ENCODE measurements at regions not wholly inside any gene's neighbourhood (a gene's known extent, or its start where the extent isn't known, plus 50 kb on each side); places are given as distances from the start of the nearest gene placed in this dataset.

- no peak for DNase-seq (ENCODE audit: low read depth)
- TF ChIP-seq CTCF (conservative IDR thresholded peaks at IDR 0.05; ENCODE audit: low read length): no peak
Measured at GRCh38 chr1:83775977-83776603, 222.8 kb downstream of the TTLL7 start.

GRCh38 chr1:83773059-83773458 lies 225.9 kb downstream of the TTLL7 start:
- no peak overlapping the region for H3K4me3 ChIP-seq (ENCODE audit: low read length)
- TF ChIP-seq CTCF (conservative IDR thresholded peaks at IDR 0.05; ENCODE audit: low read length): no peak
- DNase-seq (ENCODE audit: low read depth): no peak

More at GRCh38 chr1:83775977-83776603, 222.8 kb downstream of the TTLL7 start:
- H3K4me3 ChIP-seq (ENCODE audit: low read length): no peak overlapping the region

- H3K4me3 ChIP-seq (ENCODE audit: low read length): no peak overlapping the region
- TF ChIP-seq CTCF (conservative IDR thresholded peaks at IDR 0.05; ENCODE audit: low read length): no peak
- no peak for DNase-seq (ENCODE audit: low read depth)
Measured at GRCh38 chr1:83770319-83770661, 228.6 kb downstream of the TTLL7 start.

GRCh38 chr1:83769594-83770318 lies 229.2 kb downstream of the TTLL7 start:
- no peak for TF ChIP-seq CTCF (conservative IDR thresholded peaks at IDR 0.05; ENCODE audit: low read length)
- no peak overlapping the region for H3K4me3 ChIP-seq (ENCODE audit: low read length)
- no peak for DNase-seq (ENCODE audit: low read depth)

GRCh38 chr1:83769072-83769471 lies 229.9 kb downstream of the TTLL7 start:
- no peak overlapping the region for H3K4me3 ChIP-seq (ENCODE audit: low read length)
- TF ChIP-seq CTCF (conservative IDR thresholded peaks at IDR 0.05; ENCODE audit: low read length): no peak
- DNase-seq (ENCODE audit: low read depth): no peak

GRCh38 chr1:83766241-83766691 lies 232.7 kb downstream of the TTLL7 start:
- no peak overlapping the region for H3K4me3 ChIP-seq (ENCODE audit: low read length)
- no peak for DNase-seq (ENCODE audit: low read depth)
- no peak for TF ChIP-seq CTCF (conservative IDR thresholded peaks at IDR 0.05; ENCODE audit: low read length)

- no peak for DNase-seq (ENCODE audit: low read depth)
- TF ChIP-seq CTCF (conservative IDR thresholded peaks at IDR 0.05; ENCODE audit: low read length): no peak
- H3K4me3 ChIP-seq (ENCODE audit: low read length): no peak overlapping the region
Measured at GRCh38 chr1:83765125-83765524, 233.8 kb downstream of the TTLL7 start.
